ENCODE measurements at regions not wholly inside any gene's neighbourhood (a gene's known extent, or its start where the extent isn't known, plus 50 kb on each side); places are given as distances from the start of the nearest gene placed in this dataset.
A peak's percentile ranks its signal among the peaks of the same experiment; 100 is the strongest.
"Not testable (repeated sequence)": the region's sequence is repeated elsewhere in the genome, so short reads cannot be mapped to it uniquely, and the experiment has no call there.

GRCh38 chr7:43054052-43054722 lies 58.3 kb upstream of the HECW1 start:
- TF ChIP-seq EP300 (IDR thresholded peaks at IDR 0.05; ENCODE audit: low read depth) = no peak
- no peak for TF ChIP-seq CTCF (IDR thresholded peaks at IDR 0.05)
- no peak for TF ChIP-seq POLR2A (IDR thresholded peaks at IDR 0.05)
- TF ChIP-seq POLR2AphosphoS5 (IDR thresholded peaks at IDR 0.05) = no peak
- no peak overlapping the region for H3K27ac ChIP-seq
- H3K4me3 ChIP-seq = no peak overlapping the region
- in situ Hi-C loops (cut with MboI; ENCODE audit: low pct_ligation_motif_present in 1 of 4, low pct_unique_long_range_greater_than_20kb in 1 of 4, low sequenced_read_pairs in 3 of 4) (no loop called here), intact Hi-C loops (cut with DNase I; ENCODE audit: low total_unique reads) (no loop called here)
- DNase-seq = no peak
- H3K36me3 ChIP-seq = no peaks in the 10 kb centered on the region
- H3K4me1 ChIP-seq = no peaks in the 10 kb centered on the region
- H3K27me3 ChIP-seq = no peaks in the 10 kb centered on the region
- H3K9me3 ChIP-seq = no peaks in the 10 kb centered on the region
- WGBS, 2 donors (ENCODE audit: low coverage in 1 of 2) = 42 to 57% methylated on average over 4 of the region's 4 CpGs

GRCh38 chr7:43057141-43057540 lies 55.3 kb upstream of the HECW1 start:
- DNase-seq = no peak

GRCh38 chr7:43058271-43059066 lies 54.0 kb upstream of the HECW1 start:
- in situ Hi-C loops (cut with MboI; ENCODE audit: low pct_ligation_motif_present in 1 of 4, low pct_unique_long_range_greater_than_20kb in 1 of 4, low sequenced_read_pairs in 3 of 4) = no loop called here
- no peak for TF ChIP-seq EP300 (IDR thresholded peaks at IDR 0.05; ENCODE audit: low read depth)
- H3K36me3 ChIP-seq = no peaks in the 10 kb centered on the region
- intact Hi-C loops (cut with DNase I; ENCODE audit: low total_unique reads) = no loop called here
- WGBS, 2 donors (ENCODE audit: low coverage in 1 of 2) = 74% methylated on average over 5 of the region's 5 CpGs; no CpG with 5 or more reads in 1 of the 2 donors
- DNase-seq = no peak
- H3K27ac ChIP-seq = no peak overlapping the region
- no peak overlapping the region for H3K4me3 ChIP-seq
- no peaks in the 10 kb centered on the region for H3K9me3 ChIP-seq
- no peaks in the 10 kb centered on the region for H3K4me1 ChIP-seq
- no peaks in the 10 kb centered on the region for H3K27me3 ChIP-seq

More at GRCh38 chr7:43057141-43057540, 55.3 kb upstream of the HECW1 start:
- in situ Hi-C loops (cut with MboI; ENCODE audit: low pct_ligation_motif_present in 1 of 4, low pct_unique_long_range_greater_than_20kb in 1 of 4, low sequenced_read_pairs in 3 of 4) = no loop called here
- 70 to 83% methylated on average over 1 to 3 of the region's 3 CpGs for WGBS, 2 donors (ENCODE audit: low coverage in 1 of 2)
- H3K9me3 ChIP-seq = no peaks in the 10 kb centered on the region
- no peak overlapping the region for H3K27ac ChIP-seq
- intact Hi-C loops (cut with DNase I; ENCODE audit: low total_unique reads) = no loop called here
- H3K4me1 ChIP-seq = no peaks in the 10 kb centered on the region
- H3K4me3 ChIP-seq = no peak overlapping the region
- TF ChIP-seq POLR2AphosphoS5 (IDR thresholded peaks at IDR 0.05) = no peak
- no peak for TF ChIP-seq CTCF (IDR thresholded peaks at IDR 0.05)
- TF ChIP-seq POLR2A (IDR thresholded peaks at IDR 0.05) = no peak
- TF ChIP-seq EP300 (IDR thresholded peaks at IDR 0.05; ENCODE audit: low read depth) = no peak
- no peaks in the 10 kb centered on the region for H3K36me3 ChIP-seq
- no peaks in the 10 kb centered on the region for H3K27me3 ChIP-seq

- H3K27ac ChIP-seq; intact Hi-C loops (cut with DNase I; ENCODE audit: low total_unique reads); H3K4me1 ChIP-seq; in situ Hi-C loops (cut with MboI; ENCODE audit: low pct_ligation_motif_present in 1 of 4, low pct_unique_long_range_greater_than_20kb in 1 of 4, low sequenced_read_pairs in 3 of 4); H3K9me3 ChIP-seq; DNase-seq; H3K27me3 ChIP-seq; H3K36me3 ChIP-seq: not testable (repeated sequence)
- H3K4me3 ChIP-seq = peak overlapping the region in 1 of 4 donors; percentile 8
- WGBS, 2 donors (ENCODE audit: low coverage in 1 of 2) = 77 to 100% methylated on average over 7 to 33 of the region's 33 CpGs
Measured at GRCh38 chr7:43059067-43059600, 53.3 kb upstream of the HECW1 start.
